ENCODE measurements at regions not wholly inside any gene's neighbourhood (a gene's known extent, or its start where the extent isn't known, plus 50 kb on each side); places are given as distances from the start of the nearest gene placed in this dataset.

DNA sequence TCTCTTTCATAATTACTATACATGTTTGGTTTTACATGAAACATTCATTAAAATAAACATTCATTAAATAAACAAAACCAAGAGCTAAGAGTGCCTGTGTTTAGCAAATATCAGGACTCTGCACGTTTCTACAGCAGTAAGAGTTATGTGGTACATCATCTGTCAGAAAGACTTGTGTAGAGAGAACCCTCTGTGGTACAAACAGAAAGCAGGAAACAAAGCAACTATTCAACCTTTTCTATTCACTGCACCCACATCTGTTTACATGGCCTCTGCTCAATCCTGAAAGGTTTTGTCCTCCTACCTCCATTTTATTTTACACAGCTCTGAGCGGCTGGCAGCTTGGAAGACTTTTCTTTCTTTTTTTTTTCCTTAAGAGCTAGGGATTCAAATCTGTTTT lies 90.7 kb upstream of the PCDH18 start:
- H2BK20ac ChIP-seq (ENCODE audit: low read depth, low read length) = peak overlapping the region; percentile 60; the same call in 1 of the 2 replicates
- peak overlapping the region; percentile 80; the same call in 1 of the 2 replicates for H3K27ac ChIP-seq (ENCODE audit: insufficient read depth, low read length)
- H2AK5ac ChIP-seq (ENCODE audit: low read depth, low read length) = no peak overlapping the region
- dilution Hi-C loops (cut with HindIII; ENCODE audit: low sequenced_read_pairs, unreplicated experiment) = no loop called here
- ChIA-PET CTCF (interaction anchor here (0.6 to 0.7 kb wide), 2 partner anchors 59 to 1665 kb away, joined by 3 read pairs; no protein-coding TSS in a partner anchor), POLR2A (ENCODE audit: unreplicated experiment) (interaction anchor here (0.5 to 1.3 kb wide), 2 partner anchors 76 to 91 kb away, joined by 4 to 6 read pairs; partner anchors contain the start of gene PCDH18)
- H2AK9ac ChIP-seq (replicated peaks; ENCODE audit: low read depth, low read length, poor library complexity) = no peak overlapping the region
- no peaks in the 10 kb centered on the region for H4K20me1 ChIP-seq (ENCODE audit: insufficient read depth, low read length)
- H3K4me3 ChIP-seq (ENCODE audit: insufficient read depth, low read depth, low read length) = no peak overlapping the region
- H2BK15ac ChIP-seq (ENCODE audit: low read depth, low read length) = no peak overlapping the region; the same call in 2 of the 3 replicates
- H3K18ac ChIP-seq (ENCODE audit: low read depth, low read length) = peak overlapping the region; percentile 87
- in situ Hi-C loops (cut with MboI; ENCODE audit: low sequenced_read_pairs) = no loop called here
- H3K4me2 ChIP-seq (ENCODE audit: low read depth, low read length) = peak overlapping the region; percentile 90
- H3K36me3 ChIP-seq (ENCODE audit: control insufficient read depth, insufficient read depth, low read length) = no peaks in the 10 kb centered on the region
- no peak overlapping the region for H3K4ac ChIP-seq (ENCODE audit: low read depth, low read length)
- peak; percentile 87 for ATAC-seq (ENCODE audit: low read depth)
- H3K9ac ChIP-seq (ENCODE audit: low read depth, low read length) = peak overlapping the region; percentile 66; the same call in 1 of the 2 replicates
- WGBS, 2 experiments (ENCODE audit: extremely low coverage in 2 of 2, insufficient read length in 1 of 2) = no CpG with 5 or more reads among the region's 2 CpGs
- peak overlapping the region; percentile 8; the same call in 1 of the 2 replicates for H3K14ac ChIP-seq (replicated peaks; ENCODE audit: low read depth, low read length)
- no peak overlapping the region for H2BK5ac ChIP-seq (ENCODE audit: low read depth, low read length, poor library complexity, severe bottlenecking)
- H4K5ac ChIP-seq (ENCODE audit: low read depth, low read length) = peak overlapping the region; percentile 15; the same call in 1 of the 2 replicates
- TF ChIP-seq BHLHE40 (IDR thresholded peaks at IDR 0.05; ENCODE audit: low read depth, low read length) (peak; percentile 47; the same call in 1 of the 2 replicates), FOS (IDR thresholded peaks at IDR 0.05; ENCODE audit: low read depth, low read length) (no peak)
- H3K9me1 ChIP-seq (ENCODE audit: insufficient read depth, low read length) = peaks cover 4% of the 10 kb centered on the region
- BruUV-seq (replicated peaks) = no TSS peak
- intact Hi-C loops (cut with micrococcal nuclease) = no loop called here
- no peak overlapping the region for H3K56ac ChIP-seq (ENCODE audit: extremely low read depth, insufficient read depth, low read length)
- H2BK120ac ChIP-seq (ENCODE audit: low read depth, low read length) = peak overlapping the region; percentile 42
- peak overlapping the region in 1 of 2 experiments; percentile 50; a peak in 2 of 4 replicates for H4K8ac ChIP-seq (ENCODE audit: low read depth in 2 of 2, low read length in 2 of 2)
- peak overlapping the region; percentile 19; the same call in 1 of the 2 replicates for H3K23ac ChIP-seq (ENCODE audit: low read depth, low read length)
- H3K27me3 ChIP-seq (ENCODE audit: control insufficient read depth, insufficient read depth, low read length) = no peaks in the 10 kb centered on the region
- H4K91ac ChIP-seq (ENCODE audit: insufficient read depth, low read depth, low read length) = peak overlapping the region; percentile 10; the same call in 1 of the 2 replicates
- H3K4me1 ChIP-seq (ENCODE audit: control insufficient read depth, insufficient read depth, low read length) = peaks cover 6% of the 10 kb centered on the region
- H3K9me3 ChIP-seq (ENCODE audit: control insufficient read depth, insufficient read depth, low read length) = no peaks in the 10 kb centered on the region
- DNase-seq = no peak
- H3K79me1 ChIP-seq (ENCODE audit: low read depth in 1 of 2, low read length in 2 of 2) = no peaks in the 10 kb centered on the region; a peak in 1 of 4 replicates
- peak overlapping the region; percentile 55 for H2AFZ ChIP-seq (replicated peaks; ENCODE audit: low read length, poor library complexity)

All from IMR-90 (cell line).